GM19324 (cell line): ENCODE measurements at regions not wholly inside any gene's neighbourhood (a gene's known extent, or its start where the extent isn't known, plus 50 kb on each side); places are given as distances from the start of the nearest gene placed in this dataset.
"Not testable (repeated sequence)": the region's sequence is repeated elsewhere in the genome, so short reads cannot be mapped to it uniquely, and the experiment has no call there.

Source experiments
- ATAC-seq: cut with Tn5 transposase; IDR thresholded peaks from one replicate; pipeline ENCODE4 v1.9.1; 2021; ENCODE audit warnings: mild to moderate bottlenecking, moderate library complexity; ENCODE audit not compliant: unreplicated experiment, low FRiP score

DNA sequence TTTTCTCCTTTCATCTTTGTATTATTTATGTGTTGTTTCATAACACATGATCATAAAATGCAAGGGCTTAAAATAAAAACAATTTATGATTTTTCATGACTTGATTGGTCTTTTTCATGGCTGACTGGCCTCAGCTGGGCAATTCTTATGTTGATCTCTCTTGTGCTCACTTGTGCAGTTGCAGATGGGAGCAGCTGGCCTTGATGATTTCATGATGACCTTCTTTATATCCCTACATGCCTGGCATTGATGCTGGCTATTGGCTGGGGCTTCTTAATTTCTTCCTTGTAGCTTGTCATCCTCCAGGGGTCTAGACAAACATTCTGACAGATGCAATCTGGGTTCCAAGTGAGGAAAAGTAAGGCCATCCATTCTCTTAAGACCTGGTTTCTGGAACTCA is 1832.8 kb upstream of the FLRT2 start:
- no peak for ATAC-seq

DNA sequence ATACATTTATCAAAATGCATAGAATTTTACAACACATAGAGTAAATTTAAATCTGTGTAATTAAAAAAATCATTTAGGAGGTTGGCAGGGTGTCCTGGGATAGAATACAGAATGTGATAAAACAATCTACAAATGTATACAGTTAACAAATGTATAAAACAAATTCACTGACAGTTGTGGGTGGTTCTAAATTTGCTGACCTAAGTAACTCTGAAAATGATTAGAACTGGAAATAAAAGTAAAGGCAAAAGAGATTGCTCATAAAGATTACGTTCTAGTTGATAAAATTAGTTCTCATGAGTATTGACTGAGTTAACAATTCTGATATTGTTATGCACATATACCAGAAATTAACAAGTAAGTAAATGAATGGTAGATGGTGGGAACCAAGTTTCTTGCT is 1827.3 kb upstream of the FLRT2 start:
- no peak for ATAC-seq

GRCh38 chr14:83706231-83706954 is 1823.6 kb upstream of the FLRT2 start:
- no peak for ATAC-seq

- ATAC-seq, result no peak
These were observed 1822.9 kb upstream of the FLRT2 start for GRCh38 chr14:83707056-83707455.

- no peak for ATAC-seq
These were observed 1820.8 kb upstream of the FLRT2 start for GRCh38 chr14:83709116-83709515.

DNA sequence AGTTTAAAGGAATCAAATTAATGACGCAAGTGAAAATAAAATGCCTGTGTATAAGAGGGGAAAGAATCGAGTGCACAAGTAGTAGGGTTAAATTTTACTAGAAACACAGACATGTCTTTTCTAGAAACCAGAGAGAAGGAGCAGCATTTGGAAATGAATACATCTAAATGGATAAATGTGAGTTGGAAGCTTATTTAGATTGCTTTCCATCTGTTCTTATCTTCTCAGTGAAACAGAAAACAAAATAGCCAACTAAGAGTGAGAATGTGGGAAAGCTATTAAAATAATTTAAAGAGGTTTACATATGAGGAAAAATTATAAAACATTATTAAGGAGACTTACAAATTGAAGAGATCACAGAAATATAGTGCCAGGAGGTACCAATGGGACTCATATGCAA is 1818.9 kb upstream of the FLRT2 start:
- no peak for ATAC-seq

- no peak for ATAC-seq
These were observed 1817.4 kb upstream of the FLRT2 start for GRCh38 chr14:83712418-83713129.

DNA sequence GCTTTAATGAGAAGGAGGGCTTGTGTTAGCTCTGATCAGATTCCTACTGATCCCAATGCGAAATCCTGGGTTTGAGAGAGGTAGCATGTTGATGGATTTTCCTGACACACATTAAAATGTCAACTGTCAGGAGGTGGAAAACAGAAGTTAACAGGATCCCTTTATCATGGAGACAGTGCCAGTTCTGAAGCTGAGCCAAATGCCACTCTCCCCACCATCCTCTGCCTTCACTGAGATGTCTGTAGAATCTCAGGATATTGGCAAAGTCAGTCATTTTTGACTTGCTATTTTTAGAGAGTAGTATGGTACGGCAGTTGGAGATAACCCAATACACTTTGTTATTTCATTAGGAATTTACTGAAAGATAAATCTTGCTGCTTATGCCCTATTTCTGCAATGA is 1816.2 kb upstream of the FLRT2 start:
- ATAC-seq, result no peak

- no peak for ATAC-seq
These were observed 1815.8 kb upstream of the FLRT2 start for GRCh38 chr14:83714151-83714550.

- not testable (repeated sequence) for ATAC-seq
These were observed 1810.5 kb upstream of the FLRT2 start for GRCh38 chr14:83719435-83719834.

GRCh38 chr14:83733670-83734069 is 1796.3 kb upstream of the FLRT2 start:
- ATAC-seq, result no peak

DNA sequence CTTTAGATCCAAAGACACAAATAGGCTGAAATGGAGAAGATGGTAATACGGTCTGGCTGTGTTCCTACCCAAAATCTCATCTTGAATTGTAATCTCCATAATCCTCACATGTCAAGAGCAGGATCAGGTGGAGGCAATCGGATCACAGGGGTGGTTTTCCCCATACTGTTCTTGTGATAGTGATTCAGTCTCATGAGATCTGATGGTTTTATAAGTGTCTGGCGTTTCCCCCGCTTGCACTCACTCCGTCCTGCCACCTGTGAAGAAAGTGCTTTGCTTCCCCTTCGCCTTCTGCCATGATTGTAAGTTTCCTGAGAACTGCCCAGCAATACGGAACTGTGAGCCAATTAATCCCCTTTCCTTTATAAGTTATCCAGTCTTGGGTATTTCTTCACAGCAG is 1795.5 kb upstream of the FLRT2 start:
- no peak for ATAC-seq

DNA sequence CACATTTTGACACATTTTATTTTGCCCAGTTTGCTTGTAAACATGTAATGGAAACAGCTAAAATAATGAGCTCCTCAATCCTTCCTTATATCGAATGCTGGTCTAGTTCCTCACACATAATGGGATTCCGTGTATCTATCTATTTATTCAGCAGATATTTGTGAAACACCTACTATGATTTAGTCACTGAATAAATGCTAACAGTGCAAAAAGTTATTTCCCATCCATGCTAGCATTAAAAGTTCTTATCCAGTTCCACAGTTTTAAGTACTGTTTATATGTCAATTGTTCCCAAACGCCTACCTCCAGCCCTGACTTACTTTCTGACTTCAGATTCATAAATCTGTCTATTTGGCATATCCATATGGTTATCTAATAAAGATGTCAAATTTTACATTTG is 1788.7 kb upstream of the FLRT2 start:
- ATAC-seq, result no peak

DNA sequence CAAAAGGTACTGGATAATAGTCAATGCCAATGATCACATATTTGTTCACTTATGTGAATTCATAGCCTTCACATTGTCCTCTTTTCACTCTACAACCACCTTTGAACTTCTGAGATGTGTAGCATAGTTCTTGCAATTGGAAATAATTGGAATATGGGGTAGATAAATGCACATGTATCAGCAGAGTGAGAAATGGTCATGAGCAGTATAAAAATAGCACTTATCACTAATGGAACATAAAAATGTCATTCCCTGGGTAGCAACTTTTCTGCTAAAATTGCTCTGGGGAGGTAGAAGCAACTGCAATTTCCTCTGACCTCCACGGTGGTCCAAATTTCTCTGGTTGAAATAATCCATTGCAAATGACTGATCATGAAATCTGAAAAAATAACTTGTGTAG is 1785.7 kb upstream of the FLRT2 start:
- ATAC-seq, result no peak

- ATAC-seq, result no peak
These were observed 1785.1 kb upstream of the FLRT2 start for GRCh38 chr14:83744891-83745290.

- no peak for ATAC-seq
These were observed 1783.6 kb upstream of the FLRT2 start for GRCh38 chr14:83746336-83746735.

- no peak for ATAC-seq
These were observed 1772.0 kb upstream of the FLRT2 start for GRCh38 chr14:83757916-83758315.

DNA sequence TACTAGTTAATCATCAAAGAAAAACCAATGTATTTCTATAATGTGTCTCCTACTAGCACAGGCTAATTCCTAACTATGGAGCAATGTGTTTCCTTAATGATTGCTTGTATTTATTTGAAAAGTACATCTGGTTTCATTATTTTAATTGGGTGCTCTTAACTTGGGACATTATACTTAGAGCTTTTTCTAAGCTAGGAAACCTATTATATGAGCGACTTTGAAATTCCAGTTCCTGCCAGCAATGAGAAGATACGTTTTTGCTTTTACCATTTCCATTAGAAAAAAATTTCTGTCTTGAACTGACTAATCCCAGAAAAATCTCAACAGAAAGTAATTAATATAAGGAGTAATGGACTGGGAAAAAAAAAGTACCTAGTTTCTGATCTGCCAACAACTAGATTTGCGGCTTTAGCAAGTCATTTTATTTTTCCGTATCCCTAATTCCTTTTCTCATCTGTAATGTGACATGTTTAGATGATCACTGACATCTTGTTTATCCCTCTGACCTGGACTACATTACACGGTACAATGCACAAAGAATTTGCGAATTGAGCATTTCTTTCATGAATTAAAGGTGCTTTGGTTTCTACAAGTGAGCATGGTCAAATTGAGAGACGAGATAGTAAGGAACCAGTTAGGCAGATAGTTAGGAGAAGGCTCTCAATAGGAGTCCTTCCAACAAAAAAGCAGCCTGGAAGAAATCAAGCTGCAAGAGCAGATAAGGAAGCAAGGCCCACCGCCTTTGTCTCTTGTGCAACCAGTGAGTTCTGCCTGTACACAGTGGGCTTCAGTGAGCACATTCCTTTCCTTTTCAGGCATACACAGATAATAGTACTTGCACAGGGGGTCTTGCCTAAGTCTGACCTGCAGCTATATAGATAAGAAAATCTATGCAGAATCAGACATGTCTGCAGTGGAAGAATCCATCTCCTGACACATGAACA is 1765.0 kb upstream of the FLRT2 start:
- ATAC-seq, result no peak

DNA sequence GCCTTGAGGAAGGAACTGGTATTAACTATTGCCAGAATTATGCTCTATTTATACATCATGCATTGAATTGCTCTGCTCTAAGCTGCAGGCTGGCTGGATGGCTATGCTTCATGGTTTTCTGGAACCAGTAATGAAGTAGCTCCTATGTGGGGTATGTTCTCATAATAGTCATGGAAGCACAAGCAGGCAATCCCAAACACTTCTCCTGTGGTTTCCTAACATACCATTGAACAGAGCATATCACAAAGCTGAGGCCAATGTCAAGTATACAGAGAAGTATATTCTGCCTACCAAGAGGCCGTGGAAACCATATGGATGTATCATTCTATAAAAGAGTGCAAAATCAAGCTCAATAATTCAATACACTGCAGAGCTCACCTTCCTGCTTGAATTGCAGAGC is 1752.4 kb upstream of the FLRT2 start:
- no peak for ATAC-seq

- no peak for ATAC-seq
These were observed 1750.7 kb upstream of the FLRT2 start for GRCh38 chr14:83779266-83779665.

DNA sequence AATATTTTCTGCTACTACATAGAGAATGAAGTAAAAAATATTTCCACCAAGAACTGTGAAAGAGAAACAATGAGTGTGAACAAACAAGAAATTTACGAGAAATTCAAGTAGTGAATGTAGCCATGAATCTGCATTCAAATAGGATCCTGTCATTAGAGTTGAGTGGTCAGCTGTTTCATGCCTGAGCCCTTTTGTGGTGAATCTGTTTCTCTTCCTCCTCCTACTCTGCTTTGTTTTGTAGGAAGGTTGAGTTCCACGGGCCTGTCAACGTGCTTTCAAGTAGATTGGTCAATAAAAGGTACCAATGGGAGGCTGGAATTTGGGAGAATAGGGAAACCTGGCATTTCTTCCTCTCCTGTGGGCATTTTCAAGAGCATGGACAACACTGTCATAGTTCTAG is 1749.6 kb upstream of the FLRT2 start:
- no peak for ATAC-seq
